Pancreas (tissue), 10 donors: ENCODE measurements at regions not wholly inside any gene's neighbourhood (a gene's known extent, or its start where the extent isn't known, plus 50 kb on each side); places are given as distances from the start of the nearest gene placed in this dataset.
"Not testable (repeated sequence)": the region's sequence is repeated elsewhere in the genome, so short reads cannot be mapped to it uniquely, and the experiment has no call there.

ENCODE experiments used
- ATAC-seq, 4 donors: fragments of 200-7000 bp; cut with Tn5 transposase; one replicate each; pipeline versions ENCODE4 v1.8.0 to v1.9.1; 2020; ENCODE audit warnings: mild to moderate bottlenecking in 4 of 4, moderate library complexity in 4 of 4
- DNase-seq, 6 donors: peaks; one replicate each; pipeline ENCODE4 v3.0.0-alpha.2; 2020
- FAIRE-seq: peaks from 2 replicates; lab custom pipeline; 2012; peaks lifted over from hg19 to GRCh38; lab: Jason Lieb, UNC
- H3K27ac ChIP-seq, 4 donors: fragments of 200-600 bp; sonication (generic); 1 replicate in 3 of 4; 2 replicates in 1 of 4; pipeline versions ENCODE4 v1.5.0 to v1.8.0; 2020
- H3K27me3 ChIP-seq, 4 donors: fragments of 200-600 bp; one replicate each; pipeline ENCODE4 v1.8.0; 2021
- H3K36me3 ChIP-seq, 3 donors: fragments of 200-600 bp; sonication (generic) in 1 of 3; one replicate each; pipeline versions ENCODE4 v1.5.0 to v1.8.0; 2020 to 2021
- H3K4me1 ChIP-seq, 3 donors: fragments of 200-600 bp; one replicate each; pipeline ENCODE4 v1.8.0; 2021
- H3K4me3 ChIP-seq, 4 donors: fragments of 200-600 bp; sonication (generic) in 2 of 4; one replicate each; pipeline versions ENCODE4 v1.5.0 to v1.8.0; 2020 to 2021
- H3K9me3 ChIP-seq, 4 donors: fragments of 200-600 bp; one replicate each; pipeline ENCODE4 v1.8.0; 2021
- CTCF ChIP-seq, 4 donors: fragments of 200-600 bp; sonication (generic) in 3 of 4; IDR thresholded peaks; one replicate each; pipeline versions ENCODE4 v1.5.0 to v1.8.0; 2021; ENCODE audit warnings: antibody characterized with exemption in 4 of 4
- WGBS, 2 donors: extraction: QIAGEN DNeasy Blood & Tissue Kit; methylation state at CpG; one replicate each; pipeline ENCODE4 v1.1.7; 2013; 5-methylcytosine and 5-hydroxymethylcytosine counted together
- intact Hi-C, 3 donors: fragments of 100-400 bp; cut with DNase I; formaldehyde crosslinking; loops; one replicate each; pipeline versions ENCODE4 v1.11.1 to v1.14.2; 2022
- donor health status: healthy with polysubstance abuse.
- donor health status: DM: no; HTN: no; CAD: no; lungs with moderate emphysema.
- donor health status: DM: no; HTN: no; CAD: no.
- donor health status: control.
- donor health status: control.
- donor health status: Bipolar disorder and iron deficiency.
- donor health status: DM: yes; HTN: yes; CAD: no.
- donor health status: DM: no; HTN: no; CAD: no.
- donor health status: DM: no; HTN: no; CAD: no.
- donor health status: DM: yes; HTN: yes; CAD: no.

- H3K4me3 ChIP-seq, result no peak overlapping the region
- no peak for TF ChIP-seq CTCF (IDR thresholded peaks at IDR 0.05)
Measured at GRCh38 chr2:118582058-118582457, 265.4 kb downstream of the EN1 start.

GRCh38 chr2:118580651-118581050, 266.8 kb downstream of the EN1 start:
- no peaks in the 10 kb centered on the region for H3K36me3 ChIP-seq
- ATAC-seq (no peak), FAIRE-seq (no peak), DNase-seq (no peak)
- 43 to 63% methylated on average over 1 of the region's 1 CpG for WGBS, 2 donors
- H3K4me1 ChIP-seq, result no peaks in the 10 kb centered on the region
- no peaks in the 10 kb centered on the region for H3K9me3 ChIP-seq
- intact Hi-C loops, result no loop called here
- no peak overlapping the region for H3K27ac ChIP-seq
- no peak for TF ChIP-seq CTCF (IDR thresholded peaks at IDR 0.05)
- no peak overlapping the region for H3K4me3 ChIP-seq
- no peaks in the 10 kb centered on the region for H3K27me3 ChIP-seq

More at GRCh38 chr2:118582058-118582457, 265.4 kb downstream of the EN1 start:
- no peaks in the 10 kb centered on the region for H3K36me3 ChIP-seq
- 73 to 81% methylated on average over 4 of the region's 4 CpGs for WGBS, 2 donors
- ATAC-seq (no peak), DNase-seq (no peak), FAIRE-seq (no peak)
- H3K27ac ChIP-seq, result no peak overlapping the region
- no peaks in the 10 kb centered on the region for H3K4me1 ChIP-seq
- no peaks in the 10 kb centered on the region for H3K9me3 ChIP-seq
- intact Hi-C loops, result no loop called here
- H3K27me3 ChIP-seq, result no peaks in the 10 kb centered on the region

- Histone ChIP-seq H3K4me1 (no peaks in the 10 kb centered on the region), H3K9me3 (no peaks in the 10 kb centered on the region), H3K36me3 (no peaks in the 10 kb centered on the region), H3K4me3 (no peak overlapping the region), H3K27me3 (no peaks in the 10 kb centered on the region), H3K27ac (no peak overlapping the region)
- intact Hi-C loops, result no loop called here
- ATAC-seq (no peak), FAIRE-seq (no peak), DNase-seq (no peak)
- TF ChIP-seq CTCF (IDR thresholded peaks at IDR 0.05), result no peak
- WGBS, 2 donors, result 61 to 76% methylated on average over 2 of the region's 2 CpGs
Measured at GRCh38 chr2:118580107-118580506, 267.3 kb downstream of the EN1 start.

- H3K9me3 ChIP-seq, result no peaks in the 10 kb centered on the region
- no peaks in the 10 kb centered on the region for H3K36me3 ChIP-seq
- no peak overlapping the region for H3K4me3 ChIP-seq
- TF ChIP-seq CTCF (IDR thresholded peaks at IDR 0.05), result no peak
- ATAC-seq (no peak), DNase-seq (no peak), FAIRE-seq (no peak)
- 73 to 79% methylated on average over 2 of the region's 2 CpGs for WGBS, 2 donors
- no peak overlapping the region for H3K27ac ChIP-seq
- no peaks in the 10 kb centered on the region for H3K4me1 ChIP-seq
- intact Hi-C loops, result no loop called here
- no peaks in the 10 kb centered on the region for H3K27me3 ChIP-seq
Measured at GRCh38 chr2:118577202-118577601, 270.2 kb downstream of the EN1 start.

- DNase-seq, result no peak
- intact Hi-C loops, result no loop called here
- ATAC-seq, result no peak
- H3K27me3 ChIP-seq, result no peaks in the 10 kb centered on the region
- no peaks in the 10 kb centered on the region for H3K9me3 ChIP-seq
- no peak for FAIRE-seq
- no peaks in the 10 kb centered on the region for H3K4me1 ChIP-seq
- H3K36me3 ChIP-seq, result no peaks in the 10 kb centered on the region
- 37 to 42% methylated on average over 3 of the region's 3 CpGs for WGBS, 2 donors
- no peak overlapping the region for H3K27ac ChIP-seq
- TF ChIP-seq CTCF (IDR thresholded peaks at IDR 0.05), result no peak
- no peak overlapping the region for H3K4me3 ChIP-seq
Measured at GRCh38 chr2:118576109-118576855, 271.2 kb downstream of the EN1 start.

- H3K27me3 ChIP-seq, H3K4me1 ChIP-seq, FAIRE-seq, H3K36me3 ChIP-seq, intact Hi-C loops, H3K4me3 ChIP-seq, H3K27ac ChIP-seq, ATAC-seq, DNase-seq, H3K9me3 ChIP-seq: not testable (repeated sequence)
- 87 to 89% methylated on average over 6 of the region's 6 CpGs for WGBS, 2 donors
Measured at GRCh38 chr2:118572380-118572779, 275.1 kb downstream of the EN1 start.
